NOMO-1 treated with DMSO at 0.1 percent for 48 hours (cell line): ENCODE measurements at regions not wholly inside any gene's neighbourhood (a gene's known extent, or its start where the extent isn't known, plus 50 kb on each side); places are given as distances from the start of the nearest gene placed in this dataset.
"Not testable (repeated sequence)": the region's sequence is repeated elsewhere in the genome, so short reads cannot be mapped to it uniquely, and the experiment has no call there.

ENCODE experiments used
- DNase-seq: peaks from one replicate; lab custom pipeline; 2025; ENCODE audit not compliant: unreplicated experiment; lab: John Stamatoyannopoulos, UW

GRCh38 chr7:101679653-101680173 is 50.6 kb upstream of the MYL10 start:
- not testable (repeated sequence) for DNase-seq

DNA sequence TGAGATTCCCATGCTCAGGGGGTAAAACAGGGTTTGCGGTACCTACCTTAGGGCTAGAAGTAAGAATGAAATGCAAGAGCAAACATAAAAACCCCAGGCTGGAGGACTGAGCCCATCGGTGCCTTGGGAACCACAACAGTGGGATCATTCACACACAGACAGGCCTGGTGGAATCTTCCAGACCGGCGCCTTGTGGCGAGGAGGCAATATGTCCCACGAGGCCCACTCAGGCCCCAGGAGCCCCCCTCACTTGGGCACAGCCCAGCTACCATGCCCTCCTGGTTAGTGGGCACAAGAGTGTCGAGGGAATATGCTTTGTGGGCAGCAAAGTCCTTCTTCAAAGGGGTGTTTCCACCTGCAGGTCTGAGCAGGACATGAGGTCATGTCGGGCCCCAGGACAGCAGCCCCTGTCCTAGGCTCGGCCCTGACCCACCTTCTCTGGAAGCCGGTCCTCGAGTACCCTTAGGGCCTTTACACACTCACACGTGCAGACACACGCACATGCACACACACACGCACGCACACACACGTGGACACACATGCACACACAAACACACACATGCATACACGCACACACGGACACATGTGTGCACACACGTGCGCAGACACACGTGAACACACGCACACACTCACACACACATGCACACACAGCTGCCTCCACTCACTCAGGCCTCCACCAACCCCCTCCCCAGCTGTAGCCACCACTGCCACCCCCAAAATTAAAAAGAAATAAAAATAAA is 51.5 kb upstream of the MYL10 start:
- DNase-seq, result no peak

DNA sequence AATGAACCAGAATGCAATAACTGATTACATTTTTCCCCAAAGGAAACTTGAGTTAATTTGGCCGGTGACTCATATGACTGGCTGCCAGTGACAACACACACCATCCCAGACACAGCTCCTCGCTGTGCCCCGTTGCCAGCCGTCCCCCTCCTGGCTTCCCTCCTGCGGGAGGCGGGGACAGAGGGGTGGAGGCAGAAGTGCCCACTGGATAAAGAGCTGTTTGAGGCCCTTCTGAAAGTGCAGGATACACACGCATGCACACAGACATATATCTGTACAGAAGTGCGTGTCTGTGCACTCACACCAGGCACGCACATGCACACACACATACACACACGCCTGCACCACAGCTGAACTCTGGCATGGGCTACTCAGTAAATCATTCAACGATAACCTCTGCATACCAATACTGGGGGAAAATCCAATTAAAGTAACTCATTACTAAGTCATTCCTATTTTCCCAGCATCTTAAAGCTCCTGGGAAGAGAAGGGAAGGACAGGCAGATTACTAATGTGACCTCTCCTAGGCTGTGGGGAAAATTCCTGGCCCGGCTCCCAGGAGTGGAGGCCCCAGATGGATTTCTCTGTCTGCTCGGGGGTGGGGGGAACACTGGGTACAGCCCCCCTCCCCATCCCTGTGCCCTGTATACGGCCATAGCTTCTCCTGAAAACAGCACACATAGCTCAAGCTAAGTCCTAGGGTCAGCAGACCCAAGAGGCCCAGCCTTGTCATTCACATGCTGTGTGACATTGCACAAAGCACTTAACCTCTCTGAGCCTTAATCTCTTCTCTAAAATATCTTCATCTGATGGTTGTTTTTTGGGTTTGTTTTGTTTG is 52.3 kb upstream of the MYL10 start:
- peak; percentile 67 for DNase-seq

GRCh38 chr7:101684983-101685330 is 55.9 kb upstream of the MYL10 start:
- DNase-seq, result no peak

DNA sequence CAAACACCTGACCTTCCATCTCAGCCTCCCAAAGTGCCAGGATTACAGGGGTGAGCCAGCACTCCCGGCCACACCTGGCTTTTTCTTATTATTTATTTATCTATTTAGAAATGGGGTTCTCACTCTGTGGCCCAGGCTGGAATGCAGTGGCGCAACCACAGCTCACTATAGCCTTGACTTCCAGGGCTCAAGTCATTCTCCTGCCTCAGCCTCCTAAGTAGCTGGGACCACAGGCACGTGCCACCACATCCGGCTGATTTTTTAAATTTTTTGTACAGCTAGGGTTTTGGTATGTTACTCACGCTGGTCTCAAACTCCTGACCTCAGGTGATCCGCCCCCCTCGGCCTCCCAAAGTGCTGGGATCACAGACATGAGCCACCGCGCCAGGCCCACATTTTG is 56.9 kb upstream of the MYL10 start:
- no peak for DNase-seq

DNA sequence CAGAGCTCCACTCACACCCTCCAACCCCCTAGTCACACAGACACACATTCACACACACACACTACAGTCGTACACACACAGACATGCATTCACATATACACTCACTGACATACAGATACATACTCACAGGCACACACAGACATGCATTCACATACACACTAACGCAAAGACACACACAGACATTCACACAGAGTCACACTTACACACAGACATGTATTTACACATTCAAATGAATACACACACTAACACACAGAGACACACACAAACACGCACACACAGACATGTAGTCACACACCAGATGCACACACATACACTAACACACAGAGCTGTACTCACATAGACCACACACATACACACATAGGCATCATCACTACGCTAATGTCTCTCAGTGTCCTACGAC is 58.0 kb upstream of the MYL10 start:
- DNase-seq, result no peak

DNA sequence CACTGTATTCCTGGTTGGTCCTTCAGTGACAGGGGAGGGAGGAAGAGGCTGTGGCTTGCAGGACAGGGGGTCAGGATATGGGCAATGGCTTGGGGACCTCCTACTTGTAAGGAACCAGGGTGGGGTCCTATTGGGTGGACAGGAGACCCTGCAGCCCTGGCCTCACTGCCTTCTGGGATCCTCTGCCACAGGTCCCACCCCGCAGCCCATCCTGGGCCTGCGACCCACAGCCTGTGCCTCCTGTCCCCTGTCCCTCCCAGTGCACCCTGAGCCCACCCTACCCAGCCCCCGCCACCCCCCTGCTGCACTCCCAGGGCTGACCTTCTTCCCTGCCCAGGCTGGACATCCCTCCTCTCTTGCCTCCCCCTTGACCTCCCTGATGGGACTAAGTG is 58.7 kb upstream of the MYL10 start:
- DNase-seq, result no peak

GRCh38 chr7:101688183-101688831 is 59.2 kb upstream of the MYL10 start:
- peak; percentile 62 for DNase-seq

DNA sequence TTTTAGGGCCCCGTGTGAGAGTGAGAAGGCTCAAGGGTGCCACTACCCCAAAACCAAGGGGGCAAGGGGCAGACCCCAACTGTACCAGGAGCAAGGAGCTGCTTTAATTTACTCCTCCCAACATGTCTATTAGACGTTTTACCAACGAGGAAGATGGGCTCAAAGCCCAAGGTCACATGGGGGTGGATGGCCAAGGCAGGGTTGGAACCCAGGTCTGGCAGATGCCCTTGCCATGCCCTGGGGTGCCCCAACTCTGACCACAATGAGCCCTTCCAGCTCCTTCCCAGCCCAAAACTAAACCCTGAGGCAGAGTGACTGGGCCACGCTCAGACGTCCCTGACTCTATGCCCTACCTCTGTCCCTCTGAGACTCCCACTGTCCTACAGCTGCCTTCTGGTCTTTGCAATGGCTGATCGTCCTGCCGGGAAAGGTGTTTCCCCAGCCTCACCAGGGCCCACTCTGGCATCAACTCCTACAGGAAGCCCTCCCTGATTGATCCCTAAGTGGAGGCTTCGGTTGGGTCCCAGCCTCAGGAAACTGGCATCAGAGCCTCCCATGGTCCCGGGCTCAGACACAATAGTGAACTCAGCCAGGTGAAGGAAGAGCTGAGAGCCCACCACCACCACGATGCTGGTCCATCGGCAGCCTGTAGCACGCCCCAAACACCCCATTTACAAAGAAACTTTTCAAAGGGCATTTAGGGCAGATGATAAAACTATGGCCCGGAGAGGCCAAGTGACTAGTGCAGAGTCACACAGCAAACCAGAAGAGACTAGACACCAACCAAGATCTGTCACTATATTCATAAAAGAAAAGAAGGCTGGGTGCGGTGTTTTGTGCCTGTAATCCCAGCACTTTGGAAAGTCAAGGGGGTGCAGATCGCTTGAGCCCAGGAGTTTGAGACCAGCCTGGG is 60.2 kb upstream of the MYL10 start:
- no peak for DNase-seq

- DNase-seq, result no peak
Observed at GRCh38 chr7:101690061-101690460, 61.0 kb upstream of the MYL10 start.

DNA sequence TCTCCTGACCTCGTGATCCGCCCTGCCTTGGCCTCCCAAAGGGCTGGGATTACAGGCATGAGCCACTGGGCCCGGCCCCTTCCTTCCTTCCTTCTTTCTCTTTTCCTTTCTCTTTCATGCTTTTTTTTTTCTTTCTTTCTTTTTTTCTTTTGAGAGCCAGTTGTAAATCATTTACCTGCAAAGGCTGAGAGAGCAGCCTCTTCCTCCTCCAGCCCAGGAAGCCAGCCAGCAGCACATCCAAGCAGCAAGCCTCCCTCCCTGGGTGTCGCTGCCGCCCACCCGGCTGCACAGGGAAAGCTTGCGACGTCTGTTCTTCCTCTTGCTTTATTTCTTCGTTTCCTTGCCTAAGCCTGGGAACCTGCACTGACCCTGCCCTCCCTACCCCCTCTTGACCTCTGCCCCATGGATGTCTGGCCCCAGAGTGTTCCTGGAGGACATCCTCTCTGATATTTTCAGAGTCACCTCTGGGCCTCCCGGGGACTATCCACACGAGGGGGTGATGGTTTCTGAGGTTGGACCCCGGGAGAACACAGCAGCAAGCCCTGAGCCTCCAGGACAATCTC is 62.8 kb upstream of the MYL10 start:
- peak; percentile 56 for DNase-seq

DNA sequence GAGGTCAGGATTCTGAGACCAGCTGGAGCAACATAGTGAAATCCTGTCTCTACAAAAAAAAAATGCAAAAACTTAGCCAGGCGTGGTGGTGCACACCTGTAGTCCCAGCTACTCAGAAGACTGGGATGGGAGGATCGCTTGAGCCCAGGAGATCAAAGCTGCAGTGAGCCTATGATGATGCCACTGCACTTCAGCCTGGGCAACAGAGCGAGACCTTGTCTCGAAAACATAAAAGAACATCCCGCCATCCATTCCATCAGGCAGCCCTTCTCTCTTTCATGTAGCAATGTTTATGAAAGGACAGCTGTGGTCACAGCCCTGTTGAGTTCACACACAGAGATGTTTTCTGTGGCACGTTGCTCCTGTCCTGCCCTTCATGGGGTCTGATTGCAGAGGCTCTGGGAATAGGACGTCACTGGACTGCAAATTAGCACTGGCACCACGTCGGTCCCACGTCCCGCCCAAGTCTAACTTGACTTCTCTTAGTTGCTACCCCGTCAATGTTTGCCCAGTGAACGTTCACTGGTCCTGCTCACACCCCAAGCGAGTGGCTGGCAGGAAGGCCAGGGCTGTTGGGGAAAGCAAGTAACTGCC is 64.5 kb upstream of the MYL10 start:
- DNase-seq, result no peak

- DNase-seq, result no peak
Observed at GRCh38 chr7:101698964-101699363, 69.9 kb upstream of the MYL10 start.

DNA sequence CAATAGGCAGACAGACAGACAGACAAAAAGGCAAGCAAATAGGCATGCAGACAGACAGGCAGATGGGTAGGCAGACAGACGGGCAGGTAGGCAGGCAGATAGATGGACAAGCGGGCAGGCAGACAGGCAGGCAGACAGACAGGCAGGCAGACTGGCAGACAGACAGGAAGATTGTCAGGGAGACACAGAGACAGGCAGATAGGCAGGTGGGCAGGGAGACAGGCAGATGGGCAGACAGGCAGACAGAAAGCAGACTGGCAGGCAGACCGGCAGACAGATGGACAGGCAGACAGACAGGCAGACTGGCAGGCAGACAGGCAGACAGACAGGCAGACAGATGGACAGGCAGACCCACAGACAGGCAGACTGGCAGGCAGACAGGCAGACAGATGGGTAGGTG is 70.3 kb upstream of the MYL10 start:
- DNase-seq, result no peak

GRCh38 chr7:101699881-101700823 is 71.1 kb upstream of the MYL10 start:
- no peak for DNase-seq

DNA sequence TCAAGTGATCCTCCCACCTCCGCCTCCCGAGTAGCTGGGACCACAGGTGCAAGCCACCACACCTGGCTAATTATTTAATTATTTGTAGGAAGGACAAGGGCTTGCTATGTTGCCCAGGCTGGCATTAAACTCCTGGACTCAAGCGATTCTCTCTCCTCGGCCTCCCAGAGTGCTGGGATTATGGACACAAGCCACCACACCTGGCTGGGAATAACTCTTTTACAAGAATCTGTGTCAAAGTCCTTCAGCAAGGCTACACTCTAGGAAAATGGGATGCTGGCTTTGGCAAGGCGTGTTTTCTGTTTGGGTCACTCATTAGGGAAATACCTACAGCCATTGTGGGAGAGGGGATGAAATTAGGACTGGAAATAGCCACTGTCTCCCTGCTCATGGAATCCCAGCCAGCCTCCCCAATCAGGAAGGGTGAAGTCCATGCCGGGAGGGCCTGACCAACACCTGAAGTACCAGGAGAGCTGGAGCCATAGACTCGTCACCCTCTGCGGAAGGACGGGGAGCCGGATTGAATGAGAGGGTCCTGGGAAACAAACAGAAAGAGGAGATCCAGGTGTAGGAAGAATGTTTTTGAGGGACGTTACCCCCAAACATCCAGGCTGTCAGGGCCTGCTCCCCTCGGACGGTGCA is 72.2 kb upstream of the MYL10 start:
- DNase-seq, result no peak

GRCh38 chr7:101702362-101702850 is 73.3 kb upstream of the MYL10 start:
- DNase-seq, result no peak

DNA sequence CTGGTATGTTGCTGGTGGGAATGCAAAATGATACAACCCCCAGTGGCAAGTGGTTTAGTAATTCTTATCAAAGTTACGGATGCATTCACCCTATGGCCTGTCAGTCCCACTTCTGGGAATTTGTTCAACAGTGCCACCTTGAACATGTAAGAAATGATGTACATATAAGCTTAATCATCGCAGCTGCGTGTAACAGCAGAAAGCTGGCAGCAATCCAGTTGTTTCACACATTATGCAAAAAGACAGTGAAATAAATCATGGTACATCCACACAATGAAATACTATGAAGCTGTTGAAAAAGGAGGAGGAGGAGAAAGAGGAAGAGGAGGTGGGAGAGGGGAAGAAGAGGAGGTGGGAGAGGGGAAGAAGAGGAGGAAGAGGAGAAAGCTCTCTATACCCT is 76.2 kb upstream of the MYL10 start:
- DNase-seq, result peak; percentile 30
